ENCODE measurements at regions not wholly inside any gene's neighbourhood (a gene's known extent, or its start where the extent isn't known, plus 50 kb on each side); places are given as distances from the start of the nearest gene placed in this dataset.

DNA sequence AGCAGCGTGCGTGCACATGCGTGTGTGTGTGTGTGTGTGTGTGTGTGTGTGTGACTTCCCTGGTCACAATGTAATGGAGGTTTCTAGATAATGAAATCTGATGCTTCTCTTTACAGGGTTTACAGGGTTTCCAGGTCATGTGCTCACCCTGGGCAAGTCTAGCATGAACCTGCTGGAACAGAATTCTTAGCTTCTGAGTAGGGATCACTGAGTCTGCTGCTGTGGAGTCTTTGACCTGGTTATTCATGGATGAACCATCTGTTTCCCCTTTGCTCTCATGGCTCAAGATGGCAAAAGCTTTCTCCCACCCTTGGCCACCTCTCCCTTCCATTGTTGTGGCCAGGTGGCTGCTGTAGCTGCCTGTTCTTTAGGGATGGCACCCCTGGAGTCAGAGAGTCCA lies 111.6 kb upstream of the SHB start:
- DNase-seq (ENCODE audit: low spot score) = no peak
- peaks cover 3% of the 10 kb centered on the region for H3K27me3 Mint-ChIP-seq (ENCODE audit: insufficient read depth, low read depth, poor library complexity)
- ATAC-seq = no peak

More for the DNA sequence above, 111.6 kb upstream of the SHB start:
- no peaks in the 10 kb centered on the region for H3K36me3 Mint-ChIP-seq (ENCODE audit: low read depth)
- H3K9me3 Mint-ChIP-seq = no peaks in the 10 kb centered on the region; the same call in 2 of the 3 replicates
- Histone ChIP-seq H3K27me3 (ENCODE audit: insufficient read depth) (no peaks in the 10 kb centered on the region), H3K4me2 (no peak overlapping the region), H3K79me2 (replicated peaks; ENCODE audit: insufficient read depth) (no peaks in the 10 kb centered on the region), H3K27ac (ENCODE audit: low read depth) (no peak overlapping the region), H4K20me1 (replicated peaks; ENCODE audit: insufficient read depth) (no peaks in the 10 kb centered on the region), H3K36me3 (ENCODE audit: insufficient read depth) (no peaks in the 10 kb centered on the region), H3K4me3 (no peak overlapping the region), H3K9me2 (ENCODE audit: insufficient read depth) (no peaks in the 10 kb centered on the region), H3F3A (replicated peaks; ENCODE audit: low read depth) (no peaks in the 10 kb centered on the region), H2AFZ (no peak overlapping the region), H3K4me1 (ENCODE audit: insufficient read depth) (no peaks in the 10 kb centered on the region; the same call in 1 of the 2 replicates)
- no peak overlapping the region for H3K27ac Mint-ChIP-seq
- no peak overlapping the region for H3K4me3 Mint-ChIP-seq
- TF ChIP-seq STAT1 (IDR thresholded peaks at IDR 0.05; ENCODE audit: unreplicated experiment) (no peak), POLR2AphosphoS5 (IDR thresholded peaks at IDR 0.05; ENCODE audit: low read depth) (no peak), EZH2 (IDR thresholded peaks at IDR 0.05; ENCODE audit: low read depth, unreplicated experiment) (no peak), JUNB (IDR thresholded peaks at IDR 0.05; ENCODE audit: unreplicated experiment) (no peak), EZH2phosphoT487 (IDR thresholded peaks at IDR 0.05; ENCODE audit: unreplicated experiment) (no peak), NANOG (IDR thresholded peaks at IDR 0.05; ENCODE audit: borderline replicate concordance) (no peak), ZNF114 (CRISPR knock-in tag; IDR thresholded peaks at IDR 0.05) (no peak), CREB1 (CRISPR knock-in tag; IDR thresholded peaks at IDR 0.05; ENCODE audit: low read depth) (no peak), ZNF331 (CRISPR knock-in tag; IDR thresholded peaks at IDR 0.05; ENCODE audit: low read depth) (no peak)
- TF ChIP-seq, protein P1, sequence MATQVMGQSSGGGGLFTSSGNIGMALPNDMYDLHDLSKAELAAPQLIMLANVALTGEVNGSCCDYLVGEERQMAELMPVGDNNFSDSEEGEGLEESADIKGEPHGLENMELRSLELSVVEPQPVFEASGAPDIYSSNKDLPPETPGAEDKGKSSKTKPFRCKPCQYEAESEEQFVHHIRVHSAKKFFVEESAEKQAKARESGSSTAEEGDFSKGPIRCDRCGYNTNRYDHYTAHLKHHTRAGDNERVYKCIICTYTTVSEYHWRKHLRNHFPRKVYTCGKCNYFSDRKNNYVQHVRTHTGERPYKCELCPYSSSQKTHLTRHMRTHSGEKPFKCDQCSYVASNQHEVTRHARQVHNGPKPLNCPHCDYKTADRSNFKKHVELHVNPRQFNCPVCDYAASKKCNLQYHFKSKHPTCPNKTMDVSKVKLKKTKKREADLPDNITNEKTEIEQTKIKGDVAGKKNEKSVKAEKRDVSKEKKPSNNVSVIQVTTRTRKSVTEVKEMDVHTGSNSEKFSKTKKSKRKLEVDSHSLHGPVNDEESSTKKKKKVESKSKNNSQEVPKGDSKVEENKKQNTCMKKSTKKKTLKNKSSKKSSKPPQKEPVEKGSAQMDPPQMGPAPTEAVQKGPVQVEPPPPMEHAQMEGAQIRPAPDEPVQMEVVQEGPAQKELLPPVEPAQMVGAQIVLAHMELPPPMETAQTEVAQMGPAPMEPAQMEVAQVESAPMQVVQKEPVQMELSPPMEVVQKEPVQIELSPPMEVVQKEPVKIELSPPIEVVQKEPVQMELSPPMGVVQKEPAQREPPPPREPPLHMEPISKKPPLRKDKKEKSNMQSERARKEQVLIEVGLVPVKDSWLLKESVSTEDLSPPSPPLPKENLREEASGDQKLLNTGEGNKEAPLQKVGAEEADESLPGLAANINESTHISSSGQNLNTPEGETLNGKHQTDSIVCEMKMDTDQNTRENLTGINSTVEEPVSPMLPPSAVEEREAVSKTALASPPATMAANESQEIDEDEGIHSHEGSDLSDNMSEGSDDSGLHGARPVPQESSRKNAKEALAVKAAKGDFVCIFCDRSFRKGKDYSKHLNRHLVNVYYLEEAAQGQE (IDR thresholded peaks at IDR 0.05; ENCODE audit: unreplicated experiment) = no peak
- TF ChIP-seq, protein P2, sequence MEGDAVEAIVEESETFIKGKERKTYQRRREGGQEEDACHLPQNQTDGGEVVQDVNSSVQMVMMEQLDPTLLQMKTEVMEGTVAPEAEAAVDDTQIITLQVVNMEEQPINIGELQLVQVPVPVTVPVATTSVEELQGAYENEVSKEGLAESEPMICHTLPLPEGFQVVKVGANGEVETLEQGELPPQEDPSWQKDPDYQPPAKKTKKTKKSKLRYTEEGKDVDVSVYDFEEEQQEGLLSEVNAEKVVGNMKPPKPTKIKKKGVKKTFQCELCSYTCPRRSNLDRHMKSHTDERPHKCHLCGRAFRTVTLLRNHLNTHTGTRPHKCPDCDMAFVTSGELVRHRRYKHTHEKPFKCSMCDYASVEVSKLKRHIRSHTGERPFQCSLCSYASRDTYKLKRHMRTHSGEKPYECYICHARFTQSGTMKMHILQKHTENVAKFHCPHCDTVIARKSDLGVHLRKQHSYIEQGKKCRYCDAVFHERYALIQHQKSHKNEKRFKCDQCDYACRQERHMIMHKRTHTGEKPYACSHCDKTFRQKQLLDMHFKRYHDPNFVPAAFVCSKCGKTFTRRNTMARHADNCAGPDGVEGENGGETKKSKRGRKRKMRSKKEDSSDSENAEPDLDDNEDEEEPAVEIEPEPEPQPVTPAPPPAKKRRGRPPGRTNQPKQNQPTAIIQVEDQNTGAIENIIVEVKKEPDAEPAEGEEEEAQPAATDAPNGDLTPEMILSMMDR (conservative IDR thresholded peaks at IDR 0.05; ENCODE audit: low read depth in 2 of 2) = no peak
- TF ChIP-seq, protein P3, sequence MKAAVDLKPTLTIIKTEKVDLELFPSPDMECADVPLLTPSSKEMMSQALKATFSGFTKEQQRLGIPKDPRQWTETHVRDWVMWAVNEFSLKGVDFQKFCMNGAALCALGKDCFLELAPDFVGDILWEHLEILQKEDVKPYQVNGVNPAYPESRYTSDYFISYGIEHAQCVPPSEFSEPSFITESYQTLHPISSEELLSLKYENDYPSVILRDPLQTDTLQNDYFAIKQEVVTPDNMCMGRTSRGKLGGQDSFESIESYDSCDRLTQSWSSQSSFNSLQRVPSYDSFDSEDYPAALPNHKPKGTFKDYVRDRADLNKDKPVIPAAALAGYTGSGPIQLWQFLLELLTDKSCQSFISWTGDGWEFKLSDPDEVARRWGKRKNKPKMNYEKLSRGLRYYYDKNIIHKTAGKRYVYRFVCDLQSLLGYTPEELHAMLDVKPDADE (IDR thresholded peaks at IDR 0.05) = no peak
- TF ChIP-seq, protein P4, sequence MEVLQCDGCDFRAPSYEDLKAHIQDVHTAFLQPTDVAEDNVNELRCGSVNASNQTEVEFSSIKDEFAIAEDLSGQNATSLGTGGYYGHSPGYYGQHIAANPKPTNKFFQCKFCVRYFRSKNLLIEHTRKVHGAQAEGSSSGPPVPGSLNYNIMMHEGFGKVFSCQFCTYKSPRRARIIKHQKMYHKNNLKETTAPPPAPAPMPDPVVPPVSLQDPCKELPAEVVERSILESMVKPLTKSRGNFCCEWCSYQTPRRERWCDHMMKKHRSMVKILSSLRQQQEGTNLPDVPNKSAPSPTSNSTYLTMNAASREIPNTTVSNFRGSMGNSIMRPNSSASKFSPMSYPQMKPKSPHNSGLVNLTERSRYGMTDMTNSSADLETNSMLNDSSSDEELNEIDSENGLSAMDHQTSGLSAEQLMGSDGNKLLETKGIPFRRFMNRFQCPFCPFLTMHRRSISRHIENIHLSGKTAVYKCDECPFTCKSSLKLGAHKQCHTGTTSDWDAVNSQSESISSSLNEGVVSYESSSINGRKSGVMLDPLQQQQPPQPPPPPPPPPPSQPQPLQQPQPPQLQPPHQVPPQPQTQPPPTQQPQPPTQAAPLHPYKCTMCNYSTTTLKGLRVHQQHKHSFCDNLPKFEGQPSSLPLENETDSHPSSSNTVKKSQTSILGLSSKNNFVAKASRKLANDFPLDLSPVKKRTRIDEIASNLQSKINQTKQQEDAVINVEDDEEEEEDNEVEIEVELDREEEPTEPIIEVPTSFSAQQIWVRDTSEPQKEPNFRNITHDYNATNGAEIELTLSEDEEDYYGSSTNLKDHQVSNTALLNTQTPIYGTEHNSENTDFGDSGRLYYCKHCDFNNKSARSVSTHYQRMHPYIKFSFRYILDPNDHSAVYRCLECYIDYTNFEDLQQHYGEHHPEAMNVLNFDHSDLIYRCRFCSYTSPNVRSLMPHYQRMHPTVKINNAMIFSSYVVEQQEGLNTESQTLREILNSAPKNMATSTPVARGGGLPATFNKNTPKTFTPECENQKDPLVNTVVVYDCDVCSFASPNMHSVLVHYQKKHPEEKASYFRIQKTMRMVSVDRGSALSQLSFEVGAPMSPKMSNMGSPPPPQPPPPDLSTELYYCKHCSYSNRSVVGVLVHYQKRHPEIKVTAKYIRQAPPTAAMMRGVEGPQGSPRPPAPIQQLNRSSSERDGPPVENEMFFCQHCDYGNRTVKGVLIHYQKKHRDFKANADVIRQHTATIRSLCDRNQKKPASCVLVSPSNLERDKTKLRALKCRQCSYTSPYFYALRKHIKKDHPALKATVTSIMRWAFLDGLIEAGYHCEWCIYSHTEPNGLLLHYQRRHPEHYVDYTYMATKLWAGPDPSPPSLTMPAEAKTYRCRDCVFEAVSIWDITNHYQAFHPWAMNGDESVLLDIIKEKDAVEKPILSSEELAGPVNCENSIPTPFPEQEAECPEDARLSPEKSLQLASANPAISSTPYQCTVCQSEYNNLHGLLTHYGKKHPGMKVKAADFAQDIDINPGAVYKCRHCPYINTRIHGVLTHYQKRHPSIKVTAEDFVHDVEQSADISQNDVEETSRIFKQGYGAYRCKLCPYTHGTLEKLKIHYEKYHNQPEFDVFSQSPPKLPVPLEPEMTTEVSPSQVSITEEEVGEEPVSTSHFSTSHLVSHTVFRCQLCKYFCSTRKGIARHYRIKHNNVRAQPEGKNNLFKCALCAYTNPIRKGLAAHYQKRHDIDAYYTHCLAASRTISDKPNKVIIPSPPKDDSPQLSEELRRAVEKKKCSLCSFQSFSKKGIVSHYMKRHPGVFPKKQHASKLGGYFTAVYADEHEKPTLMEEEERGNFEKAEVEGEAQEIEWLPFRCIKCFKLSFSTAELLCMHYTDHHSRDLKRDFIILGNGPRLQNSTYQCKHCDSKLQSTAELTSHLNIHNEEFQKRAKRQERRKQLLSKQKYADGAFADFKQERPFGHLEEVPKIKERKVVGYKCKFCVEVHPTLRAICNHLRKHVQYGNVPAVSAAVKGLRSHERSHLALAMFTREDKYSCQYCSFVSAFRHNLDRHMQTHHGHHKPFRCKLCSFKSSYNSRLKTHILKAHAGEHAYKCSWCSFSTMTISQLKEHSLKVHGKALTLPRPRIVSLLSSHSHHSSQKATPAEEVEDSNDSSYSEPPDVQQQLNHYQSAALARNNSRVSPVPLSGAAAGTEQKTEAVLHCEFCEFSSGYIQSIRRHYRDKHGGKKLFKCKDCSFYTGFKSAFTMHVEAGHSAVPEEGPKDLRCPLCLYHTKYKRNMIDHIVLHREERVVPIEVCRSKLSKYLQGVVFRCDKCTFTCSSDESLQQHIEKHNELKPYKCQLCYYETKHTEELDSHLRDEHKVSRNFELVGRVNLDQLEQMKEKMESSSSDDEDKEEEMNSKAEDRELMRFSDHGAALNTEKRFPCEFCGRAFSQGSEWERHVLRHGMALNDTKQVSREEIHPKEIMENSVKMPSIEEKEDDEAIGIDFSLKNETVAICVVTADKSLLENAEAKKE (CRISPR knock-in tag; IDR thresholded peaks at IDR 0.05) = no peak
- peaks cover 29% of the 10 kb centered on the region for H3K4me1 Mint-ChIP-seq

All from GM23338 (cell line).